ENCODE measurements at regions not wholly inside any gene's neighbourhood (a gene's known extent, or its start where the extent isn't known, plus 50 kb on each side); places are given as distances from the start of the nearest gene placed in this dataset.

DNA sequence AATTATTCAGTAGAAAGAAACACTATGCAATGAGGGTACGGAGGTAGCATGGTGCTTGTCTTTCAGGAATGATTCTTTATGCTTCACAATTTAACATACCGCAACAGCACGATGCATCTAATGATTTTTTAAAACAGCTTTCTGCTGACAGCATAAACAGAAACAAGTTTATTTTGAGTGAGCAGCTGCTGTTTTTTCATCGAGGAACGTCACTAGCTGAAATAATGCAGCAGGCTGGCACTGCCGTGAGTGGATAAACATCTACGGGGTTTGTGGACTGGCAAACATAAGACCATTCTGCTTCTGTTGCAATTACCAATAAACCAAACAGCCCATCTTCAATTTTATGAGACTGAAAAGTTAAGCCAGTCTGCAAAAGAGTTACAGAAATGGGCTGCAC, 871.8 kb downstream of the RPS29 start:
- TF ChIP-seq, protein P1, sequence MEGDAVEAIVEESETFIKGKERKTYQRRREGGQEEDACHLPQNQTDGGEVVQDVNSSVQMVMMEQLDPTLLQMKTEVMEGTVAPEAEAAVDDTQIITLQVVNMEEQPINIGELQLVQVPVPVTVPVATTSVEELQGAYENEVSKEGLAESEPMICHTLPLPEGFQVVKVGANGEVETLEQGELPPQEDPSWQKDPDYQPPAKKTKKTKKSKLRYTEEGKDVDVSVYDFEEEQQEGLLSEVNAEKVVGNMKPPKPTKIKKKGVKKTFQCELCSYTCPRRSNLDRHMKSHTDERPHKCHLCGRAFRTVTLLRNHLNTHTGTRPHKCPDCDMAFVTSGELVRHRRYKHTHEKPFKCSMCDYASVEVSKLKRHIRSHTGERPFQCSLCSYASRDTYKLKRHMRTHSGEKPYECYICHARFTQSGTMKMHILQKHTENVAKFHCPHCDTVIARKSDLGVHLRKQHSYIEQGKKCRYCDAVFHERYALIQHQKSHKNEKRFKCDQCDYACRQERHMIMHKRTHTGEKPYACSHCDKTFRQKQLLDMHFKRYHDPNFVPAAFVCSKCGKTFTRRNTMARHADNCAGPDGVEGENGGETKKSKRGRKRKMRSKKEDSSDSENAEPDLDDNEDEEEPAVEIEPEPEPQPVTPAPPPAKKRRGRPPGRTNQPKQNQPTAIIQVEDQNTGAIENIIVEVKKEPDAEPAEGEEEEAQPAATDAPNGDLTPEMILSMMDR (IDR thresholded peaks at IDR 0.05) = no peak
- no peak for TF ChIP-seq EZH2phosphoT487 (IDR thresholded peaks at IDR 0.05; ENCODE audit: borderline replicate concordance, low read depth)

Data from SK-N-SH (cell line).